OCI-LY3 (cell line): ENCODE measurements at regions not wholly inside any gene's neighbourhood (a gene's known extent, or its start where the extent isn't known, plus 50 kb on each side); places are given as distances from the start of the nearest gene placed in this dataset.
"Not testable (repeated sequence)": the region's sequence is repeated elsewhere in the genome, so short reads cannot be mapped to it uniquely, and the experiment has no call there.

Experiments used
- CTCF ChIP-seq: fragments of 200-600, 300-600 bp; sonication (generic); IDR thresholded peaks from 2 replicates; pipeline ENCODE4 v1.5.1; 2014; ENCODE audit warnings: antibody characterized with exemption, low read length, low read depth
- EZH2phosphoT487 ChIP-seq: fragments of 200-600 bp; shearing (Covaris generic); IDR thresholded peaks from 2 replicates; pipeline ENCODE4 v1.6.1; 2018; ENCODE audit warnings: antibody characterized with exemption, mixed run types, low read depth

- TF ChIP-seq EZH2phosphoT487, CTCF: not testable (repeated sequence)
Measured at GRCh38 chr15:101961263-101961662, 149.3 kb downstream of the OR4F15 start.
